Endothelial cell of umbilical vein (primary cell): ENCODE measurements at regions not wholly inside any gene's neighbourhood (a gene's known extent, or its start where the extent isn't known, plus 50 kb on each side); places are given as distances from the start of the nearest gene placed in this dataset.

ENCODE experiments used
- BruUV-seq: library from RNA; stranded (reverse); fragments of 400-500 nt; replicated peaks from 2 replicates; lab custom pipeline; 2021; lab: Mats Ljungman, UMichigan
- CTCF ChIA-PET: fragments of 300-600, 350-600 bp; sonication (Branson Sonifier 250); formaldehyde crosslinking; loops from one replicate; lab custom pipeline; 2021; ENCODE audit warnings: antibody characterized with exemption, inconsistent platforms; lab: Charles Lee
- POLR2A ChIA-PET: fragments of 300-600, 350-600 bp; sonication (Branson Sonifier 250); formaldehyde crosslinking; loops from one replicate; lab custom pipeline; 2021; ENCODE audit warnings: antibody characterized with exemption, inconsistent platforms; lab: Charles Lee
- DNase-seq: peaks from one replicate; pipeline ENCODE4 v3.0.0-alpha.2; 2011; ENCODE audit warnings: low read depth, low spot score
- FAIRE-seq: peaks from 2 replicates; lab custom pipeline; 2011; peaks lifted over from hg19 to GRCh38; lab: Jason Lieb, UNC
- H2AFZ ChIP-seq: 2 replicates; pipeline ENCODE4 v1.6.0; 2012; ENCODE audit warnings: low read depth, low read length, control low read depth, inconsistent platforms
- H3K27ac ChIP-seq: 2 replicates; pipeline ENCODE4 v1.5.1; 2011; ENCODE audit warnings: low read depth, mild to moderate bottlenecking, control low read depth, low read length, moderate library complexity; ENCODE audit not compliant: insufficient read depth
- H3K27me3 ChIP-seq, 2 experiments: 2 replicates each; pipeline versions ENCODE4 v1.6.0 to v1.6.1; 2011; ENCODE audit warnings: low read length in 2 of 2, mixed read lengths in 1 of 2; ENCODE audit not compliant: control insufficient read depth in 2 of 2, insufficient read depth in 2 of 2
- H3K36me3 ChIP-seq, 2 experiments: 2 replicates in 1 of 2; 3 replicates in 1 of 2; pipeline ENCODE4 v1.5.1; 2011; ENCODE audit warnings: low read length in 2 of 2, mild to moderate bottlenecking in 1 of 2, moderate library complexity in 1 of 2; ENCODE audit not compliant: control insufficient read depth in 2 of 2, insufficient read depth in 2 of 2; ENCODE audit errors: extremely low read depth in 1 of 2
- H3K4me1 ChIP-seq: 3 replicates; pipeline ENCODE4 v1.5.1; 2011; ENCODE audit warnings: mild to moderate bottlenecking, low read length; ENCODE audit not compliant: control insufficient read depth, insufficient read depth; ENCODE audit errors: extremely low read depth
- H3K4me2 ChIP-seq: 2 replicates; pipeline ENCODE4 v1.6.1; 2011; ENCODE audit warnings: low read length, control low read depth, mixed read lengths; ENCODE audit not compliant: insufficient read depth
- H3K4me3 ChIP-seq, 3 experiments: fragments of 200-600 bp in 1 of 3; sonication (generic), shearing (Covaris generic) in 1 of 3; replicated peaks in 1 of 3; 2 replicates each; pipeline ENCODE4 v1.5.1; 2011 to 2016; ENCODE audit warnings: control low read depth in 3 of 3, low read length in 3 of 3, mild to moderate bottlenecking in 2 of 3, inconsistent platforms in 1 of 3, low read depth in 1 of 3, moderate library complexity in 1 of 3; ENCODE audit not compliant: insufficient read depth in 1 of 3
- H3K79me2 ChIP-seq: 2 replicates; pipeline ENCODE4 v1.6.0; 2012; ENCODE audit warnings: low read length, inconsistent platforms; ENCODE audit not compliant: control insufficient read depth, insufficient read depth
- H3K9ac ChIP-seq: replicated peaks from 2 replicates; pipeline ENCODE3; 2011; ENCODE audit warnings: low read length, control low read depth; ENCODE audit not compliant: insufficient read depth; ENCODE audit errors: extremely low read depth
- H3K9me1 ChIP-seq: replicated peaks from 3 replicates; pipeline ENCODE4 v1.6.0; 2011; ENCODE audit warnings: mild to moderate bottlenecking, low read length; ENCODE audit not compliant: control insufficient read depth, insufficient read depth; ENCODE audit errors: extremely low read depth
- H3K9me3 ChIP-seq: replicated peaks from 2 replicates; pipeline ENCODE4 v1.5.1; 2012; ENCODE audit warnings: low read length, inconsistent platforms; ENCODE audit not compliant: control insufficient read depth, insufficient read depth
- H4K20me1 ChIP-seq: replicated peaks from 2 replicates; pipeline ENCODE3; 2011; ENCODE audit warnings: mild to moderate bottlenecking, low read length; ENCODE audit not compliant: control insufficient read depth, insufficient read depth; ENCODE audit errors: extremely low read depth
- CTCF ChIP-seq, 2 donors: IDR thresholded peaks; 1 replicate in 1 of 2; 2 replicates in 1 of 2; pipeline ENCODE4 v1.5.1; 2011; ENCODE audit warnings: low read length in 2 of 2, mild to moderate bottlenecking in 2 of 2, moderate library complexity in 2 of 2, control low read depth in 1 of 2, inconsistent platforms in 1 of 2, low read depth in 1 of 2; ENCODE audit not compliant: insufficient read depth in 1 of 2; ENCODE audit errors: extremely low read depth in 1 of 2
- EZH2 ChIP-seq: IDR thresholded peaks from 2 replicates; pipeline ENCODE4 v1.6.1; 2012; ENCODE audit warnings: borderline replicate concordance, low read depth, mild to moderate bottlenecking, moderate library complexity, low read length, inconsistent platforms; ENCODE audit not compliant: severe bottlenecking
- FOS ChIP-seq: IDR thresholded peaks from 2 replicates; pipeline ENCODE4 v1.6.1; 2011; ENCODE audit warnings: mild to moderate bottlenecking, low read length, moderate library complexity, borderline replicate concordance; ENCODE audit not compliant: insufficient read depth
- GATA2 ChIP-seq: IDR thresholded peaks from 2 replicates; pipeline ENCODE4 v1.7.0; 2011; ENCODE audit warnings: low read depth, mild to moderate bottlenecking, moderate library complexity, mixed read lengths, low read length; ENCODE audit not compliant: insufficient read length, insufficient read depth
- JUN ChIP-seq: IDR thresholded peaks from 2 replicates; pipeline ENCODE4 v1.6.1; 2011; ENCODE audit warnings: borderline replicate concordance, low read depth; ENCODE audit not compliant: insufficient read length, insufficient read depth
- MAX ChIP-seq: IDR thresholded peaks from 2 replicates; pipeline ENCODE4 v1.6.1; 2011; ENCODE audit not compliant: insufficient read depth, insufficient read length
- MYC ChIP-seq: IDR thresholded peaks from one replicate; pipeline ENCODE4 v1.6.1; 2011; ENCODE audit warnings: mild to moderate bottlenecking, low read depth, low read length
- POLR2A ChIP-seq: IDR thresholded peaks from 2 replicates; pipeline ENCODE4 v1.6.1; 2012; ENCODE audit warnings: low read depth, mild to moderate bottlenecking, control low read depth, low read length
- POLR2AphosphoS5 ChIP-seq: IDR thresholded peaks from 2 replicates; pipeline ENCODE4 v1.6.1; 2012; ENCODE audit warnings: low read depth, mild to moderate bottlenecking, control low read depth, low read length, moderate library complexity; ENCODE audit not compliant: insufficient read depth
- dilution Hi-C: fragments of 300-500 bp; cut with MboI; formaldehyde crosslinking; loops from one replicate; pipeline ENCODE4 v1.15.0; 2019; ENCODE audit warnings: low sequenced_read_pairs; ENCODE audit not compliant: extremely low pct_ligation_motif_present
- intact Hi-C: fragments of 100-400 bp; cut with micrococcal nuclease; formaldehyde crosslinking; loops from one replicate; pipeline ENCODE4 v1.10.0; 2022

GRCh38 chr3:86234506-86235254, 756.3 kb downstream of the VGLL3 start:
- CTCF ChIA-PET: no interaction called here

DNA sequence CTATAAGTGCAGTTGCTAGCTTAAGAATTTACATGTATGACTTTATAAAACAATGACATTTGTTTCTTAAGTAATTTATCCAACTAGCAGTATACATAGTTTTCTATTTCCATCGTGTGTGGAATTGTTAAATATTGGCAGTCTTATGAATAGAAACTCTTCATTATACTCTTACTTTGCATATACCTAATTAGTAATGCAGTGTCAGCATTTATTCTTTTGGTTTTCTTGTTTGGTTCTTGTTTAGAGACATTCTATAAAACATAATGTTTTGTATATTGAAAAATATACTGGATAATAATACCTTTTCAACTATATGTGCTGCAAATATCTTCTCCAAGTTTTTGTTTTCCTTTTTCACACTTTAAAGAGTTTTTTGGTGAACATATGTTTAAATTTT, 760.2 kb downstream of the VGLL3 start:
- Histone ChIP-seq H3K36me3 (no peaks in the 10 kb centered on the region), H3K4me1 (no peaks in the 10 kb centered on the region)
- POLR2A ChIA-PET: no interaction called here

More at GRCh38 chr3:86234506-86235254, 756.3 kb downstream of the VGLL3 start:
- no TSS peak for BruUV-seq
- Histone ChIP-seq H3K9ac (no peak overlapping the region), H2AFZ (no peak overlapping the region), H3K4me3 (no peak overlapping the region), H3K4me1 (no peaks in the 10 kb centered on the region), H3K36me3 (no peaks in the 10 kb centered on the region), H3K27ac (no peak overlapping the region), H3K27me3 (no peaks in the 10 kb centered on the region), H3K9me3 (peaks cover 1% of the 10 kb centered on the region), H3K9me1 (no peaks in the 10 kb centered on the region), H3K79me2 (no peaks in the 10 kb centered on the region), H3K4me2 (no peak overlapping the region), H4K20me1 (no peaks in the 10 kb centered on the region)
- no peak for DNase-seq
- intact Hi-C loops (no loop called here), dilution Hi-C loops (no loop called here)
- no peak for TF ChIP-seq CTCF (IDR thresholded peaks at IDR 0.05; ENCODE audit: extremely low read depth in 1 of 2, insufficient read depth in 1 of 2, low read depth in 1 of 2, low read length in 2 of 2)
- POLR2A ChIA-PET: no interaction called here
- FAIRE-seq: no peak

More for the DNA sequence above, 760.2 kb downstream of the VGLL3 start:
- no peak overlapping the region for H3K4me2 ChIP-seq
- BruUV-seq: no TSS peak
- DNase-seq: no peak
- intact Hi-C loops (no loop called here), dilution Hi-C loops (no loop called here)
- no peak for TF ChIP-seq MYC
- TF ChIP-seq MAX: no peak
- TF ChIP-seq GATA2: no peak
- no peak for TF ChIP-seq POLR2A
- no peak for TF ChIP-seq POLR2AphosphoS5
- no peak for TF ChIP-seq FOS
- TF ChIP-seq JUN: no peak
- no peak for TF ChIP-seq EZH2
- no peak for TF ChIP-seq CTCF (IDR thresholded peaks at IDR 0.05; ENCODE audit: extremely low read depth in 1 of 2, insufficient read depth in 1 of 2, low read depth in 1 of 2, low read length in 2 of 2)
- no peak overlapping the region for H3K27ac ChIP-seq
- H3K79me2 ChIP-seq: no peaks in the 10 kb centered on the region
- H4K20me1 ChIP-seq: no peaks in the 10 kb centered on the region
- CTCF ChIA-PET: no interaction called here
- H3K9ac ChIP-seq: no peak overlapping the region
- H3K27me3 ChIP-seq: no peaks in the 10 kb centered on the region
- no peak overlapping the region for H2AFZ ChIP-seq
- no peaks in the 10 kb centered on the region for H3K9me1 ChIP-seq
- H3K4me3 ChIP-seq: no peak overlapping the region
- H3K9me3 ChIP-seq: peaks cover 1% of the 10 kb centered on the region
- no peak for FAIRE-seq
